ENCODE measurements at regions not wholly inside any gene's neighbourhood (a gene's known extent, or its start where the extent isn't known, plus 50 kb on each side); places are given as distances from the start of the nearest gene placed in this dataset.

GRCh38 chr1:70874818-70875217 lies 172.8 kb downstream of the PTGER3 start (continued):
- TF ChIP-seq NR3C1 (CRISPR knock-in tag; conservative IDR thresholded peaks at IDR 0.05; ENCODE audit: low read depth) (no peak), ZNF416 (CRISPR knock-in tag; IDR thresholded peaks at IDR 0.05) (no peak), NFYB (CRISPR knock-in tag; conservative IDR thresholded peaks at IDR 0.05; ENCODE audit: low read depth) (no peak)

DNA sequence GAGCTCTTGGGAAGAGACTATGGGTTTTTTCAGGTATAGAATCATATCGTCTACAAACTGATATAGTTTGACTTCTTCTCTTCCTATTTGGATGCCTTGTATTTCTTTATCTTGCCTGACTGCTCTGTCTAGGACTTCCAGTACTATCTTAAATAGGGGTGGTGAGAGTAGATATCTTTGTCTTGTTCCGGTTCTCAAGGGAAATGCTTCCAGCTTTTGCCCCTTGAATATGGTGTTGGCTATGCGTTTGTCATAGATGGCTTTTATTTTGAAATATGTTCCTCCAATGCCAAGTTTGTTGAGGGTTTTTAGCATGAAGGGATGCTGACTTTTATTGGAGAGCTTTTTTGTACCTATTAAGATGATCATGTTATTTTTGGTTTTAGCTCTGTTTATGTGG lies 170.3 kb downstream of the PTGER3 start:
- POLR2A ChIA-PET: no interaction called here
- DNase-seq (ENCODE audit: low spot score) (no peak), ATAC-seq (no peak)
- Mint-ChIP-seq H3K4me1 (peaks cover 7% of the 10 kb centered on the region), H3K27ac (no peak overlapping the region), H3K9me3 (peaks cover 8% of the 10 kb centered on the region), H3K36me3 (no peaks in the 10 kb centered on the region), H3K27me3 (ENCODE audit: low read depth) (no peaks in the 10 kb centered on the region), H3K4me3 (no peak overlapping the region)
- CTCF ChIA-PET: no interaction called here
- TF ChIP-seq TEAD1 (CRISPR knock-in tag; IDR thresholded peaks at IDR 0.05) (no peak), NFYB (CRISPR knock-in tag; conservative IDR thresholded peaks at IDR 0.05; ENCODE audit: low read depth) (no peak), ETV6 (CRISPR knock-in tag; IDR thresholded peaks at IDR 0.05) (no peak), ERG (CRISPR knock-in tag; IDR thresholded peaks at IDR 0.05) (no peak), ATF2 (CRISPR knock-in tag; IDR thresholded peaks at IDR 0.05; ENCODE audit: borderline replicate concordance, low read depth) (no peak), ZNF671 (CRISPR knock-in tag; IDR thresholded peaks at IDR 0.05) (no peak), SMAD4 (CRISPR knock-in tag; IDR thresholded peaks at IDR 0.05) (no peak), TP53 (CRISPR knock-in tag; IDR thresholded peaks at IDR 0.05) (no peak), ELF4 (CRISPR knock-in tag; IDR thresholded peaks at IDR 0.05; ENCODE audit: low read depth) (no peak), ATF1 (CRISPR knock-in tag; IDR thresholded peaks at IDR 0.05) (no peak), HMGA2 (CRISPR knock-in tag; IDR thresholded peaks at IDR 0.05) (no peak), TCF7 (CRISPR knock-in tag; IDR thresholded peaks at IDR 0.05; ENCODE audit: low read depth) (no peak), ZNF263 (CRISPR knock-in tag; IDR thresholded peaks at IDR 0.05; ENCODE audit: low read depth) (no peak), AFF4 (CRISPR knock-in tag; IDR thresholded peaks at IDR 0.05; ENCODE audit: borderline replicate concordance) (no peak)
- TF ChIP-seq, protein P1, sequence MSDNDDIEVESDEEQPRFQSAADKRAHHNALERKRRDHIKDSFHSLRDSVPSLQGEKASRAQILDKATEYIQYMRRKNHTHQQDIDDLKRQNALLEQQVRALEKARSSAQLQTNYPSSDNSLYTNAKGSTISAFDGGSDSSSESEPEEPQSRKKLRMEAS (CRISPR knock-in tag; IDR thresholded peaks at IDR 0.05): no peak
- TF ChIP-seq, protein P2, sequence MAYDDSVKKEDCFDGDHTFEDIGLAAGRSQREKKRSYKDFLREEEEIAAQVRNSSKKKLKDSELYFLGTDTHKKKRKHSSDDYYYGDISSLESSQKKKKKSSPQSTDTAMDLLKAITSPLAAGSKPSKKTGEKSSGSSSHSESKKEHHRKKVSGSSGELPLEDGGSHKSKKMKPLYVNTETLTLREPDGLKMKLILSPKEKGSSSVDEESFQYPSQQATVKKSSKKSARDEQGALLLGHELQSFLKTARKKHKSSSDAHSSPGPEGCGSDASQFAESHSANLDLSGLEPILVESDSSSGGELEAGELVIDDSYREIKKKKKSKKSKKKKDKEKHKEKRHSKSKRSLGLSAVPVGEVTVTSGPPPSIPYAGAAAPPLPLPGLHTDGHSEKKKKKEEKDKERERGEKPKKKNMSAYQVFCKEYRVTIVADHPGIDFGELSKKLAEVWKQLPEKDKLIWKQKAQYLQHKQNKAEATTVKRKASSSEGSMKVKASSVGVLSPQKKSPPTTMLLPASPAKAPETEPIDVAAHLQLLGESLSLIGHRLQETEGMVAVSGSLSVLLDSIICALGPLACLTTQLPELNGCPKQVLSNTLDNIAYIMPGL (CRISPR knock-in tag; IDR thresholded peaks at IDR 0.05): no peak
- TF ChIP-seq, protein P3, sequence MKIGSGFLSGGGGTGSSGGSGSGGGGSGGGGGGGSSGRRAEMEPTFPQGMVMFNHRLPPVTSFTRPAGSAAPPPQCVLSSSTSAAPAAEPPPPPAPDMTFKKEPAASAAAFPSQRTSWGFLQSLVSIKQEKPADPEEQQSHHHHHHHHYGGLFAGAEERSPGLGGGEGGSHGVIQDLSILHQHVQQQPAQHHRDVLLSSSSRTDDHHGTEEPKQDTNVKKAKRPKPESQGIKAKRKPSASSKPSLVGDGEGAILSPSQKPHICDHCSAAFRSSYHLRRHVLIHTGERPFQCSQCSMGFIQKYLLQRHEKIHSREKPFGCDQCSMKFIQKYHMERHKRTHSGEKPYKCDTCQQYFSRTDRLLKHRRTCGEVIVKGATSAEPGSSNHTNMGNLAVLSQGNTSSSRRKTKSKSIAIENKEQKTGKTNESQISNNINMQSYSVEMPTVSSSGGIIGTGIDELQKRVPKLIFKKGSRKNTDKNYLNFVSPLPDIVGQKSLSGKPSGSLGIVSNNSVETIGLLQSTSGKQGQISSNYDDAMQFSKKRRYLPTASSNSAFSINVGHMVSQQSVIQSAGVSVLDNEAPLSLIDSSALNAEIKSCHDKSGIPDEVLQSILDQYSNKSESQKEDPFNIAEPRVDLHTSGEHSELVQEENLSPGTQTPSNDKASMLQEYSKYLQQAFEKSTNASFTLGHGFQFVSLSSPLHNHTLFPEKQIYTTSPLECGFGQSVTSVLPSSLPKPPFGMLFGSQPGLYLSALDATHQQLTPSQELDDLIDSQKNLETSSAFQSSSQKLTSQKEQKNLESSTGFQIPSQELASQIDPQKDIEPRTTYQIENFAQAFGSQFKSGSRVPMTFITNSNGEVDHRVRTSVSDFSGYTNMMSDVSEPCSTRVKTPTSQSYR (CRISPR knock-in tag; IDR thresholded peaks at IDR 0.05): no peak
- TF ChIP-seq, protein P4, sequence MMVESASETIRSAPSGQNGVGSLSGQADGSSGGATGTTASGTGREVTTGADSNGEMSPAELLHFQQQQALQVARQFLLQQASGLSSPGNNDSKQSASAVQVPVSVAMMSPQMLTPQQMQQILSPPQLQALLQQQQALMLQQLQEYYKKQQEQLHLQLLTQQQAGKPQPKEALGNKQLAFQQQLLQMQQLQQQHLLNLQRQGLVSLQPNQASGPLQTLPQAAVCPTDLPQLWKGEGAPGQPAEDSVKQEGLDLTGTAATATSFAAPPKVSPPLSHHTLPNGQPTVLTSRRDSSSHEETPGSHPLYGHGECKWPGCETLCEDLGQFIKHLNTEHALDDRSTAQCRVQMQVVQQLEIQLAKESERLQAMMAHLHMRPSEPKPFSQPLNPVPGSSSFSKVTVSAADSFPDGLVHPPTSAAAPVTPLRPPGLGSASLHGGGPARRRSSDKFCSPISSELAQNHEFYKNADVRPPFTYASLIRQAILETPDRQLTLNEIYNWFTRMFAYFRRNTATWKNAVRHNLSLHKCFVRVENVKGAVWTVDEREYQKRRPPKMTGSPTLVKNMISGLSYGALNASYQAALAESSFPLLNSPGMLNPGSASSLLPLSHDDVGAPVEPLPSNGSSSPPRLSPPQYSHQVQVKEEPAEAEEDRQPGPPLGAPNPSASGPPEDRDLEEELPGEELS (CRISPR knock-in tag; IDR thresholded peaks at IDR 0.05): no peak
- TF ChIP-seq, protein P5, sequence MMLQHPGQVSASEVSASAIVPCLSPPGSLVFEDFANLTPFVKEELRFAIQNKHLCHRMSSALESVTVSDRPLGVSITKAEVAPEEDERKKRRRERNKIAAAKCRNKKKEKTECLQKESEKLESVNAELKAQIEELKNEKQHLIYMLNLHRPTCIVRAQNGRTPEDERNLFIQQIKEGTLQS (CRISPR knock-in tag; conservative IDR thresholded peaks at IDR 0.05): no peak

Measured in WTC11 (cell line).